Liver (tissue), 8 donors: ENCODE measurements at regions not wholly inside any gene's neighbourhood (a gene's known extent, or its start where the extent isn't known, plus 50 kb on each side); places are given as distances from the start of the nearest gene placed in this dataset.

Experiments used
- DNase-seq: peaks from one replicate; pipeline ENCODE4 v3.0.0-alpha.2; 2017; ENCODE audit warnings: low spot score
- H3K27ac ChIP-seq, 2 donors: one replicate each; pipeline ENCODE4 v1.7.0; 2013; ENCODE audit warnings: inconsistent platforms in 2 of 2, low read length in 2 of 2, control low read depth in 1 of 2, low read depth in 1 of 2, mild to moderate bottlenecking in 1 of 2
- H3K27me3 ChIP-seq, 4 donors: one replicate each; pipeline versions ENCODE4 v1.6.1 to v1.7.0; 2013; ENCODE audit warnings: low read length in 3 of 4, inconsistent platforms in 1 of 4, mild to moderate bottlenecking in 1 of 4, moderate library complexity in 1 of 4; ENCODE audit not compliant: control insufficient read depth in 4 of 4, insufficient read depth in 4 of 4
- H3K36me3 ChIP-seq, 4 donors: one replicate each; pipeline versions ENCODE4 v1.6.1 to v1.7.0; 2013; ENCODE audit warnings: low read length in 3 of 4, mild to moderate bottlenecking in 3 of 4, low read depth in 1 of 4, moderate library complexity in 1 of 4; ENCODE audit not compliant: control insufficient read depth in 4 of 4, insufficient read depth in 3 of 4
- H3K4me1 ChIP-seq, 4 donors: one replicate each; pipeline versions ENCODE4 v1.6.1 to v1.7.0; 2013; ENCODE audit warnings: low read length in 3 of 4, mild to moderate bottlenecking in 3 of 4, moderate library complexity in 1 of 4; ENCODE audit not compliant: control insufficient read depth in 4 of 4, insufficient read depth in 4 of 4
- H3K4me3 ChIP-seq, 3 donors: one replicate each; pipeline versions ENCODE4 v1.6.1 to v1.7.0; 2013; ENCODE audit warnings: low read length in 3 of 3, control low read depth in 1 of 3, low read depth in 1 of 3, mild to moderate bottlenecking in 1 of 3
- H3K9ac ChIP-seq, 2 donors: one replicate each; pipeline ENCODE4 v1.7.0; 2013; ENCODE audit warnings: low read length in 2 of 2, mild to moderate bottlenecking in 2 of 2, moderate library complexity in 2 of 2, control low read depth in 1 of 2, low read depth in 1 of 2
- H3K9me3 ChIP-seq, 4 donors: one replicate each; pipeline versions ENCODE4 v1.6.1 to v1.7.0; 2013; ENCODE audit warnings: low read length in 3 of 4; ENCODE audit not compliant: control insufficient read depth in 4 of 4
- ATF3 ChIP-seq: IDR thresholded peaks from 2 replicates; pipeline ENCODE4 v1.6.1; 2016; ENCODE audit warnings: antibody characterized with exemption
- CTCF ChIP-seq: fragments of 150-350 bp; IDR thresholded peaks from 2 replicates; pipeline ENCODE4 v1.5.1; 2017; ENCODE audit warnings: improper control_type of control experiment, low read depth, low read length; ENCODE audit not compliant: missing input control
- FOXA1 ChIP-seq: IDR thresholded peaks from 2 replicates; pipeline ENCODE4 v1.6.1; 2016; ENCODE audit warnings: antibody characterized with exemption
- FOXA2 ChIP-seq: IDR thresholded peaks from 2 replicates; pipeline ENCODE4 v1.6.1; 2016; ENCODE audit warnings: antibody characterized with exemption
- GABPA ChIP-seq, 2 donors: IDR thresholded peaks in 1 of 2; conservative IDR thresholded peaks in 1 of 2; 2 replicates each; pipeline ENCODE4 v1.6.1; 2016; ENCODE audit warnings: antibody characterized with exemption in 2 of 2, mild to moderate bottlenecking in 1 of 2, moderate library complexity in 1 of 2
- HNF4A ChIP-seq, 2 donors: conservative IDR thresholded peaks; 2 replicates each; pipeline ENCODE4 v1.6.1; 2016; ENCODE audit warnings: antibody characterized with exemption in 2 of 2, mild to moderate bottlenecking in 2 of 2
- HNF4G ChIP-seq: IDR thresholded peaks from 2 replicates; pipeline ENCODE4 v1.6.1; 2016; ENCODE audit warnings: antibody characterized with exemption
- JUND ChIP-seq, 2 donors: IDR thresholded peaks; 2 replicates each; pipeline ENCODE4 v1.6.1; 2016; ENCODE audit warnings: antibody characterized with exemption in 2 of 2
- MAX ChIP-seq: IDR thresholded peaks from 2 replicates; pipeline ENCODE4 v1.6.1; 2016; ENCODE audit warnings: antibody characterized with exemption
- REST ChIP-seq: IDR thresholded peaks from 2 replicates; pipeline ENCODE4 v1.6.1; 2016; ENCODE audit warnings: antibody characterized with exemption, mild to moderate bottlenecking
- RXRA ChIP-seq, 2 donors: IDR thresholded peaks; 2 replicates each; pipeline ENCODE4 v1.6.1; 2017 to 2018; ENCODE audit warnings: antibody characterized with exemption in 2 of 2, mild to moderate bottlenecking in 1 of 2
- ZBTB33 ChIP-seq: IDR thresholded peaks from 2 replicates; pipeline ENCODE4 v1.6.1; 2016; ENCODE audit warnings: antibody characterized with exemption
- WGBS: extraction: QIAGEN DNeasy Blood & Tissue Kit; methylation state at CpG from one replicate; pipeline ENCODE4 v1.1.7; 2013; 5-methylcytosine and 5-hydroxymethylcytosine counted together
- donor health status: healthy.
- donor health status: healthy.
- donor health status: healthy.
- donor health status: healthy.
- donor health status: healthy.

GRCh38 chr3:25265284-25265683 lies 162.8 kb upstream of the RARB start:
- Histone ChIP-seq H3K4me1 (no peaks in the 10 kb centered on the region), H3K27ac (no peak overlapping the region), H3K9me3 (no peaks in the 10 kb centered on the region), H3K9ac (no peak overlapping the region), H3K4me3 (no peak overlapping the region), H3K27me3 (no peaks in the 10 kb centered on the region), H3K36me3 (no peaks in the 10 kb centered on the region)
- TF ChIP-seq ATF3 (no peak), HNF4A (conservative IDR thresholded peaks at IDR 0.05) (no peak)
- WGBS = 30% methylated on average over 1 of the region's 1 CpG
- no peak for DNase-seq

- 73% methylated on average over 1 of the region's 1 CpG for WGBS
- no peak overlapping the region for H3K9ac ChIP-seq
- no peaks in the 10 kb centered on the region for H3K36me3 ChIP-seq
- H3K4me1 ChIP-seq = no peaks in the 10 kb centered on the region
- no peak for DNase-seq
- TF ChIP-seq HNF4G (no peak), ZBTB33 (no peak), ATF3 (no peak), RXRA (IDR thresholded peaks at IDR 0.05) (no peak), HNF4A (conservative IDR thresholded peaks at IDR 0.05) (no peak)
- H3K4me3 ChIP-seq = no peak overlapping the region
- no peaks in the 10 kb centered on the region for H3K9me3 ChIP-seq
- H3K27me3 ChIP-seq = no peaks in the 10 kb centered on the region
- no peak overlapping the region for H3K27ac ChIP-seq
Measured at GRCh38 chr3:25266677-25267076, 161.4 kb upstream of the RARB start.

GRCh38 chr3:25272090-25272489 lies 156.0 kb upstream of the RARB start:
- WGBS = 77% methylated on average over 3 of the region's 3 CpGs
- H3K9ac ChIP-seq = no peak overlapping the region
- no peak for TF ChIP-seq FOXA2
- TF ChIP-seq MAX = no peak
- no peak for TF ChIP-seq JUND (IDR thresholded peaks at IDR 0.05)
- no peak for TF ChIP-seq REST
- no peak for TF ChIP-seq FOXA1
- TF ChIP-seq CTCF = no peak
- no peak for TF ChIP-seq ZBTB33
- TF ChIP-seq GABPA (IDR thresholded peaks at IDR 0.05 in 1 of 2, conservative IDR thresholded peaks at IDR 0.05 in 1 of 2) = no peak

More at GRCh38 chr3:25272090-25272489, 156.0 kb upstream of the RARB start:
- H3K9me3 ChIP-seq = no peaks in the 10 kb centered on the region
- H3K27me3 ChIP-seq = no peaks in the 10 kb centered on the region
- no peak overlapping the region for H3K27ac ChIP-seq
- DNase-seq = no peak
- no peak overlapping the region for H3K4me3 ChIP-seq
- no peaks in the 10 kb centered on the region for H3K36me3 ChIP-seq
- no peaks in the 10 kb centered on the region for H3K4me1 ChIP-seq
